HUES64 (cell line): ENCODE measurements at regions not wholly inside any gene's neighbourhood (a gene's known extent, or its start where the extent isn't known, plus 50 kb on each side); places are given as distances from the start of the nearest gene placed in this dataset.

Experiments
- H3K27ac ChIP-seq: 2 replicates; pipeline ENCODE4 v1.7.0; 2013; ENCODE audit warnings: low read depth, low read length, inconsistent platforms
- H3K27me3 ChIP-seq: 2 replicates; pipeline ENCODE4 v1.6.1; 2013; ENCODE audit warnings: mild to moderate bottlenecking, low read length; ENCODE audit not compliant: insufficient read depth
- H3K36me3 ChIP-seq: 2 replicates; pipeline ENCODE4 v1.6.1; 2013; ENCODE audit warnings: mild to moderate bottlenecking, low read length; ENCODE audit not compliant: insufficient read depth
- H3K4me1 ChIP-seq: 2 replicates; pipeline ENCODE4 v1.6.1; 2013; ENCODE audit warnings: mild to moderate bottlenecking, low read length, moderate library complexity; ENCODE audit not compliant: insufficient read depth
- H3K4me3 ChIP-seq: 2 replicates; pipeline ENCODE4 v1.5.1; 2013; ENCODE audit warnings: mild to moderate bottlenecking, low read length, moderate library complexity
- H3K9ac ChIP-seq: 2 replicates; pipeline ENCODE4 v1.6.1; 2013; ENCODE audit warnings: mild to moderate bottlenecking, low read depth, low read length
- H3K9me3 ChIP-seq: 2 replicates; pipeline ENCODE4 v1.6.1; 2013; ENCODE audit warnings: low read depth, low read length; ENCODE audit not compliant: insufficient read depth
- WGBS: fragments of 150-250, 120-280 bp; methylation state at CpG from one replicate; pipeline ENCODE4 v1.1.7; 2013; ENCODE audit warnings: missing lambda C conversion rate; 5-methylcytosine and 5-hydroxymethylcytosine counted together

GRCh38 chr1:61523893-61524605 lies 200.9 kb downstream of the TM2D1 start:
- Histone ChIP-seq H3K27ac (no peak overlapping the region), H3K9ac (no peak overlapping the region), H3K4me3 (no peak overlapping the region), H3K27me3 (no peaks in the 10 kb centered on the region), H3K36me3 (no peaks in the 10 kb centered on the region), H3K4me1 (no peaks in the 10 kb centered on the region), H3K9me3 (no peaks in the 10 kb centered on the region)
- WGBS = 79% methylated on average over 1 of the region's 1 CpG

DNA sequence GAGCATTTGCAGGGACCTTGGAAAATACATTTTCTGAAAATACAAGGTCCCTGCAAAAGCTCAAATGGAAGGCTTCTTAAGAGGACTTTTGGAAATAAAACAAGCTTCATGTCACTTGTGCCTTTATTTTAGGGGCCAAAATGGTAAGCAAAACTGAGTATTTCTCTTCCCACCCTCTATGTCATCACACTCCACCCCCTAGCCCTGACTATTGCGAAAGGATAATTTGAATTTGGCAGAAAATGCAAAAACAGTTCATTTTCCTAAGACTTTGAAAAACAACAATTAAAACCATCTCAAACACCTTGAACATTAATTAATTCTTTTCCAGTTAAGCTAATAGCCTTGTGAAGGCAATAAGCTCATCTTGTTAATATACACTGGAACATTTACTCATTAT lies 201.7 kb downstream of the TM2D1 start:
- Histone ChIP-seq H3K4me3 (no peak overlapping the region), H3K27me3 (no peaks in the 10 kb centered on the region), H3K9me3 (no peaks in the 10 kb centered on the region), H3K9ac (no peak overlapping the region), H3K4me1 (no peaks in the 10 kb centered on the region), H3K36me3 (no peaks in the 10 kb centered on the region), H3K27ac (no peak overlapping the region)
- 100% methylated on average over 1 of the region's 1 CpG for WGBS

DNA sequence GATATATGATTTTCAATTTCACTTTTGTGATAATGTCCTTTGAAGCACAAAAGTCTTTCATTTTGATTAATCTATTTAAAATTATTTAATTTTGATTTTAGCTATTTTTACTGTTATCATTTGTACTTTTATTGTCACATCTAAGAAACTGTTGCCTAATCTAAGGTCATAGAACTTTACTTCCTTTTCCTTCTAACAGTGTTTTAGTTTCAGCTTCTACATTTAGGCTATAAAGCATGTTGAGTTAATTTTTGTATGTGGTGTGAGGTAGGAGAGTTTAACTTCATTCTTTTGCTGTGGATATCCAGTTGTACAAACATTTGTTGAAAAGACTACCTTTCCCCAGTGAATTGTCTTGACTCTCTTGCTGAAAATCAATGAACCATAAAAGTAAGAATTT lies 204.5 kb downstream of the TM2D1 start:
- no peak overlapping the region for H3K27ac ChIP-seq
- no peaks in the 10 kb centered on the region for H3K27me3 ChIP-seq

DNA sequence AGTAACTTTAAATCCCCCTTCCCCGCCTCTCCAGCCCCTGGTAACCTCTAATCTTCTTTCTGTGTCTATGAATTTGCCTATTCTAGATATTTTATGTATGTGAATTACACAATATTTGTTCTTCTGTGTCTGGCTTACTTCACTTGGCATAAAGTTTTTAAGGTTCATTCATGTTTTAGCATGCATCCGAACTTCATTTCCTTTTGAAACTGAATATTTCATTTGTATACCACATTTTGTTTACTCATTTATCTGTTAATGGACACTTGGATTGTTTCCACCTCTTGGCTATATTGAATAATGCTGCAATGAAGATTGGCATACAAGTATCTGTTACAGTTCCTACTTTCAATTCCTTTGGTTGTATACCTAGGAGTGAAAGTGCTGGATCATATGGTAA lies 205.3 kb downstream of the TM2D1 start:
- H3K4me3 ChIP-seq = no peak overlapping the region
- no peaks in the 10 kb centered on the region for H3K4me1 ChIP-seq
- 95% methylated on average over 2 of the region's 2 CpGs for WGBS
- no peak overlapping the region for H3K9ac ChIP-seq
- H3K27me3 ChIP-seq = no peaks in the 10 kb centered on the region
- no peaks in the 10 kb centered on the region for H3K9me3 ChIP-seq
- H3K27ac ChIP-seq = no peak overlapping the region
- H3K36me3 ChIP-seq = no peaks in the 10 kb centered on the region

More for the DNA sequence above, 204.5 kb downstream of the TM2D1 start:
- Histone ChIP-seq H3K4me3 (no peak overlapping the region), H3K9me3 (no peaks in the 10 kb centered on the region), H3K36me3 (no peaks in the 10 kb centered on the region), H3K4me1 (no peaks in the 10 kb centered on the region), H3K9ac (no peak overlapping the region)

GRCh38 chr1:61518670-61519400 lies 206.1 kb downstream of the TM2D1 start:
- H3K27ac ChIP-seq = no peak overlapping the region
- no peaks in the 10 kb centered on the region for H3K4me1 ChIP-seq
- H3K9ac ChIP-seq = no peak overlapping the region
- H3K9me3 ChIP-seq = no peaks in the 10 kb centered on the region
- H3K4me3 ChIP-seq = no peak overlapping the region
- no peaks in the 10 kb centered on the region for H3K27me3 ChIP-seq
- no peaks in the 10 kb centered on the region for H3K36me3 ChIP-seq
- no CpG with 5 or more reads among the region's 1 CpG for WGBS

GRCh38 chr1:61517345-61517744 lies 207.6 kb downstream of the TM2D1 start:
- H3K27ac ChIP-seq = no peak overlapping the region
- 95% methylated on average over 3 of the region's 4 CpGs for WGBS
- H3K36me3 ChIP-seq = no peaks in the 10 kb centered on the region
- no peaks in the 10 kb centered on the region for H3K9me3 ChIP-seq
- peaks cover 6% of the 10 kb centered on the region; the same call in 1 of the 2 replicates for H3K4me1 ChIP-seq
- no peaks in the 10 kb centered on the region for H3K27me3 ChIP-seq
- H3K9ac ChIP-seq = no peak overlapping the region
- no peak overlapping the region for H3K4me3 ChIP-seq

GRCh38 chr1:61515096-61515495 lies 209.8 kb downstream of the TM2D1 start:
- Histone ChIP-seq H3K27me3 (no peaks in the 10 kb centered on the region), H3K4me1 (peaks cover 6% of the 10 kb centered on the region; the same call in 1 of the 2 replicates), H3K9me3 (no peaks in the 10 kb centered on the region), H3K27ac (no peak overlapping the region), H3K36me3 (no peaks in the 10 kb centered on the region), H3K4me3 (no peak overlapping the region), H3K9ac (no peak overlapping the region)
- 96% methylated on average over 2 of the region's 2 CpGs for WGBS
